H1 (cell line): ENCODE measurements at regions not wholly inside any gene's neighbourhood (a gene's known extent, or its start where the extent isn't known, plus 50 kb on each side); places are given as distances from the start of the nearest gene placed in this dataset.

ENCODE experiments used
- CTCF ChIA-PET: fragments of 300-600 bp; sonication (Branson Sonifier 250); formaldehyde crosslinking; loops from one replicate; lab custom pipeline; 2021; ENCODE audit not compliant: partially characterized antibody; lab: Charles Lee
- POLR2A ChIA-PET: fragments of 300-600 bp; sonication (Branson Sonifier 250); formaldehyde crosslinking; loops from one replicate; lab custom pipeline; 2021; ENCODE audit warnings: inconsistent platforms; ENCODE audit not compliant: partially characterized antibody; lab: Charles Lee
- DNase-seq, 2 experiments: peaks; one replicate each; pipeline versions ENCODE4 v3.0.0 to v3.0.0-alpha.2; 2010 to 2022; ENCODE audit warnings: low spot score in 2 of 2, low read depth in 1 of 2, mixed read lengths in 1 of 2
- FAIRE-seq: peaks from 2 replicates; lab custom pipeline; 2011; peaks lifted over from hg19 to GRCh38; lab: Jason Lieb, UNC
- H2AFZ ChIP-seq: 2 replicates; pipeline ENCODE4 v1.8.1; 2012; ENCODE audit warnings: low read length, inconsistent platforms
- H2AK5ac ChIP-seq: 2 replicates; pipeline ENCODE4 v1.6.1; 2013; ENCODE audit warnings: low read depth, low read length
- H2BK120ac ChIP-seq: replicated peaks from 2 replicates; pipeline ENCODE3; 2013; ENCODE audit warnings: low read depth, low read length, inconsistent platforms
- H2BK12ac ChIP-seq: 2 replicates; pipeline ENCODE4 v1.6.1; 2013; ENCODE audit warnings: low read depth, low read length
- H2BK15ac ChIP-seq: 2 replicates; pipeline ENCODE4 v1.6.1; 2013; ENCODE audit warnings: low read length
- H2BK20ac ChIP-seq: 2 replicates; pipeline ENCODE4 v1.6.1; 2013; ENCODE audit warnings: low read length
- H2BK5ac ChIP-seq: 2 replicates; pipeline ENCODE4 v1.6.1; 2013; ENCODE audit warnings: low read depth, low read length
- H3K14ac ChIP-seq: 2 replicates; pipeline ENCODE4 v1.6.1; 2013; ENCODE audit warnings: inconsistent platforms; ENCODE audit not compliant: insufficient read length
- H3K18ac ChIP-seq: 2 replicates; pipeline ENCODE4 v1.6.1; 2013; ENCODE audit warnings: low read length; ENCODE audit errors: extremely low read depth
- H3K23ac ChIP-seq: 2 replicates; pipeline ENCODE4 v1.6.1; 2013; ENCODE audit warnings: inconsistent platforms; ENCODE audit not compliant: insufficient read length
- H3K23me2 ChIP-seq: 2 replicates; pipeline ENCODE4 v1.6.1; 2013; ENCODE audit warnings: low read depth, low read length
- H3K27ac ChIP-seq: 2 replicates; pipeline ENCODE4 v1.6.1; 2011; ENCODE audit warnings: low read depth, low read length, inconsistent platforms
- H3K27me3 ChIP-seq, 4 experiments: replicated peaks in 1 of 4; 1 replicate in 1 of 4; 2 replicates in 3 of 4; pipeline versions ENCODE4 v1.6.1 to v1.8.1; 2011 to 2013; ENCODE audit warnings: low read length in 3 of 4, mild to moderate bottlenecking in 3 of 4, inconsistent platforms in 2 of 4, mixed read lengths in 2 of 4, moderate library complexity in 1 of 4; ENCODE audit not compliant: control insufficient read depth in 3 of 4, insufficient read depth in 3 of 4; ENCODE audit errors: extremely low read depth in 1 of 4
- H3K36me3 ChIP-seq, 4 experiments: 2 replicates each; pipeline versions ENCODE4 v1.6.1 to v1.8.1; 2011 to 2013; ENCODE audit warnings: mild to moderate bottlenecking in 4 of 4, low read length in 3 of 4, moderate library complexity in 2 of 4, control low read depth in 1 of 4, inconsistent platforms in 1 of 4; ENCODE audit not compliant: insufficient read depth in 4 of 4, control insufficient read depth in 2 of 4
- H3K4ac ChIP-seq: replicated peaks from 2 replicates; pipeline ENCODE3; 2013; ENCODE audit warnings: low read length, low read depth, mixed read lengths, inconsistent platforms; ENCODE audit not compliant: insufficient read length
- H3K4me1 ChIP-seq, 4 experiments: replicated peaks in 1 of 4; 1 replicate in 1 of 4; 2 replicates in 3 of 4; pipeline versions ENCODE4 v1.6.1 to v1.8.1; 2011 to 2013; ENCODE audit warnings: low read length in 3 of 4, inconsistent platforms in 2 of 4, mixed read lengths in 1 of 4; ENCODE audit not compliant: insufficient read depth in 4 of 4, control insufficient read depth in 3 of 4
- H3K4me2 ChIP-seq, 2 experiments: 2 replicates each; pipeline versions ENCODE4 v1.6.1 to v1.8.1; 2011 to 2013; ENCODE audit warnings: low read depth in 2 of 2, low read length in 2 of 2, control low read depth in 1 of 2, inconsistent platforms in 1 of 2, mild to moderate bottlenecking in 1 of 2; ENCODE audit not compliant: insufficient read depth in 1 of 2
- H3K4me3 ChIP-seq, 4 experiments: fragments of 200-600, 300-600 bp in 1 of 4; sonication (generic), shearing (Covaris generic), sonication (Bioruptor Twin) in 1 of 4; 2 replicates each; pipeline versions ENCODE4 v1.5.1 to v1.8.1; 2011 to 2016; ENCODE audit warnings: low read length in 4 of 4, low read depth in 3 of 4, control low read depth in 2 of 4, inconsistent platforms in 2 of 4, mild to moderate bottlenecking in 2 of 4, mixed read lengths in 1 of 4, moderate library complexity in 1 of 4; ENCODE audit not compliant: insufficient read depth in 2 of 4; ENCODE audit errors: extremely low read depth in 1 of 4
- H3K56ac ChIP-seq: replicated peaks from 2 replicates; pipeline ENCODE3; 2013; ENCODE audit warnings: low read depth, mild to moderate bottlenecking, mixed read lengths, low read length, inconsistent platforms; ENCODE audit not compliant: insufficient read length
- H3K79me1 ChIP-seq: 2 replicates; pipeline ENCODE4 v1.6.1; 2013; ENCODE audit warnings: low read depth, low read length, control low read depth
- H3K79me2 ChIP-seq, 2 experiments: 2 replicates each; pipeline versions ENCODE4 v1.6.1 to v1.8.1; 2012 to 2013; ENCODE audit warnings: low read length in 2 of 2, mild to moderate bottlenecking in 2 of 2, inconsistent platforms in 1 of 2; ENCODE audit not compliant: insufficient read depth in 2 of 2, control insufficient read depth in 1 of 2
- H3K9ac ChIP-seq, 4 experiments: replicated peaks in 1 of 4; 1 replicate in 1 of 4; 2 replicates in 3 of 4; pipeline versions ENCODE4 v1.6.1 to v1.8.1; 2011 to 2013; ENCODE audit warnings: low read depth in 3 of 4, low read length in 3 of 4, control low read depth in 2 of 4, mild to moderate bottlenecking in 2 of 4, moderate library complexity in 2 of 4, inconsistent platforms in 1 of 4; ENCODE audit errors: extremely low read depth in 1 of 4
- H3K9me3 ChIP-seq, 2 experiments: 2 replicates each; pipeline versions ENCODE4 v1.6.1 to v1.8.1; 2012 to 2013; ENCODE audit warnings: mild to moderate bottlenecking in 2 of 2, moderate library complexity in 2 of 2, control low read depth in 1 of 2, inconsistent platforms in 1 of 2, low read depth in 1 of 2, low read length in 1 of 2, mixed read lengths in 1 of 2; ENCODE audit not compliant: insufficient read depth in 2 of 2
- H4K20me1 ChIP-seq, 2 experiments: replicated peaks in 1 of 2; 2 replicates each; pipeline versions ENCODE3 to v1.8.1; 2011 to 2013; ENCODE audit warnings: inconsistent platforms in 2 of 2, low read length in 2 of 2, mild to moderate bottlenecking in 1 of 2; ENCODE audit not compliant: insufficient read depth in 2 of 2, control insufficient read depth in 1 of 2
- H4K5ac ChIP-seq: 2 replicates; pipeline ENCODE4 v1.6.1; 2013; ENCODE audit warnings: low read length, low read depth, mixed read lengths, inconsistent platforms; ENCODE audit not compliant: insufficient read length
- H4K8ac ChIP-seq: 2 replicates; pipeline ENCODE4 v1.8.0; 2013; ENCODE audit warnings: mild to moderate bottlenecking, moderate library complexity, low read length, inconsistent platforms; ENCODE audit not compliant: insufficient read depth; ENCODE audit errors: extremely low read depth
- H4K91ac ChIP-seq: replicated peaks from 2 replicates; pipeline ENCODE3; 2013; ENCODE audit warnings: low read length, mixed read lengths, inconsistent platforms; ENCODE audit not compliant: insufficient read length
- TEAD4 ChIP-seq: IDR thresholded peaks from 2 replicates; pipeline ENCODE4 v1.6.1; 2012; ENCODE audit warnings: low read depth, low read length, inconsistent platforms, mixed read lengths
- WGBS, 2 experiments: shearing (Covaris generic) in 1 of 2; methylation state at CpG; one replicate each; pipeline versions ENCODE4 v1.1.6 to v1.1.7; 2013 to 2015; ENCODE audit warnings: low lambda C conversion rate in 2 of 2, mixed read lengths in 2 of 2, inconsistent platforms in 1 of 2, low coverage in 1 of 2, missing lambda C conversion rate in 1 of 2; ENCODE audit not compliant: insufficient replicate concordance in 2 of 2, insufficient coverage in 1 of 2, insufficient read length in 1 of 2; ENCODE audit errors: extremely low coverage in 1 of 2, missing lambda C conversion rate in 1 of 2; 5-methylcytosine and 5-hydroxymethylcytosine counted together

DNA sequence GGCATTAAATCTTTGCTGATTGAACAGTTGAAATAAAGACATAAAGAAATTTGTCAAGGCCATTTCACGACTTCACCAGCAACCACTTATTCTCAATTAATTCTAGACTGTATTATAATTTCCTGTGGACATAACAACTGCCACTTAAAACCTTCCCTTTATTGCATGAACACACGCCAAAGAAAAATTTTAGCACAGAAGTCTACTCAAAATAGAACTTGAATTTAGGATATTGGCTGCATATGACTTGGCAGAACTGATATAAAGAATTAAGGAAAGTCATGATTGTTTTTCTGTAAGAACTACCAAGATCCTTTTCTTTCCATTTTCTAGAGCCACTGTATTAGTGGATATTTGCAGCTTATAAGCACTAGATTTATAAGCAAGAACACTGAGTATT is 226.5 kb upstream of the AKR1E2 start:
- no peak overlapping the region for H3K27ac ChIP-seq
- no peaks in the 10 kb centered on the region for H3K27me3 ChIP-seq
- ChIA-PET POLR2A (no interaction called here), CTCF (interaction anchor here (0.6 kb wide), 1 partner anchor 692 kb away, joined by 3 read pairs; no protein-coding TSS in a partner anchor)
- H3K4me1 ChIP-seq: no peaks in the 10 kb centered on the region
- FAIRE-seq (no peak), DNase-seq (no peak)
- H3K23me2 ChIP-seq: no peaks in the 10 kb centered on the region
- no peak overlapping the region for H2BK12ac ChIP-seq
- no peak overlapping the region for H2AK5ac ChIP-seq
- H3K79me1 ChIP-seq: no peaks in the 10 kb centered on the region
- no peaks in the 10 kb centered on the region for H3K79me2 ChIP-seq
- no peaks in the 10 kb centered on the region for H4K20me1 ChIP-seq
- no peak overlapping the region for H3K4ac ChIP-seq
- H4K91ac ChIP-seq: no peak overlapping the region
- H3K36me3 ChIP-seq: no peaks in the 10 kb centered on the region
- H3K4me3 ChIP-seq: no peak overlapping the region
- H3K9ac ChIP-seq: no peak overlapping the region
- no peak overlapping the region for H2AFZ ChIP-seq
- H3K56ac ChIP-seq: no peak overlapping the region
- H3K9me3 ChIP-seq: peaks cover 3 to 4% of the 10 kb centered on the region in 2 experiments; a peak in 2 of 4 replicates
- 90% methylated on average over 2 of the region's 2 CpGs; no CpG with 5 or more reads in 1 of the 2 experiments for WGBS, 2 experiments
- H3K14ac ChIP-seq: no peak overlapping the region
- no peak overlapping the region for H4K5ac ChIP-seq
- H2BK5ac ChIP-seq: no peak overlapping the region
- no peak overlapping the region for H2BK20ac ChIP-seq
- no peak overlapping the region for H2BK120ac ChIP-seq
- no peak overlapping the region for H3K18ac ChIP-seq
- H3K23ac ChIP-seq: no peak overlapping the region
- no peak overlapping the region for H4K8ac ChIP-seq
- no peak overlapping the region for H3K4me2 ChIP-seq
- no peak overlapping the region for H2BK15ac ChIP-seq
- TF ChIP-seq TEAD4: no peak
